ENCODE measurements at regions not wholly inside any gene's neighbourhood (a gene's known extent, or its start where the extent isn't known, plus 50 kb on each side); places are given as distances from the start of the nearest gene placed in this dataset.

- Mint-ChIP-seq H3K4me3 (no peak overlapping the region), H3K27ac (no peak overlapping the region), H3K27me3 (peaks cover 3% of the 10 kb centered on the region), H3K9me3 (peaks cover 6% of the 10 kb centered on the region), H3K36me3 (ENCODE audit: low read depth) (peaks cover 3% of the 10 kb centered on the region), H3K4me1 (no peaks in the 10 kb centered on the region)
- ATAC-seq (no peak), DNase-seq (no peak)
Measured at GRCh38 chr9:134251296-134252069, 74.8 kb upstream of the RXRA start.

- Mint-ChIP-seq H3K27me3 (peaks cover 3% of the 10 kb centered on the region), H3K36me3 (ENCODE audit: low read depth) (peaks cover 3% of the 10 kb centered on the region), H3K4me1 (no peaks in the 10 kb centered on the region), H3K9me3 (peaks cover 6% of the 10 kb centered on the region), H3K4me3 (no peak overlapping the region), H3K27ac (no peak overlapping the region)
- ATAC-seq (no peak), DNase-seq (no peak)
Measured at GRCh38 chr9:134252084-134252830, 74.0 kb upstream of the RXRA start.

GRCh38 chr9:134253606-134254205, 72.5 kb upstream of the RXRA start:
- DNase-seq (no peak), ATAC-seq (no peak)
- Mint-ChIP-seq H3K9me3 (no peaks in the 10 kb centered on the region), H3K36me3 (ENCODE audit: low read depth) (no peaks in the 10 kb centered on the region), H3K27me3 (peaks cover 2% of the 10 kb centered on the region), H3K4me1 (no peaks in the 10 kb centered on the region), H3K4me3 (no peak overlapping the region), H3K27ac (no peak overlapping the region)

- DNase-seq (no peak), ATAC-seq (no peak)
- H3K27me3 Mint-ChIP-seq, result peaks cover 2% of the 10 kb centered on the region
- no peak overlapping the region for H3K27ac Mint-ChIP-seq
- H3K4me1 Mint-ChIP-seq, result no peaks in the 10 kb centered on the region
- H3K36me3 Mint-ChIP-seq (ENCODE audit: low read depth), result no peaks in the 10 kb centered on the region
- no peaks in the 10 kb centered on the region for H3K9me3 Mint-ChIP-seq
- no peak overlapping the region for H3K4me3 Mint-ChIP-seq
Measured at GRCh38 chr9:134258332-134258731, 67.9 kb upstream of the RXRA start.

- no peaks in the 10 kb centered on the region for H3K36me3 Mint-ChIP-seq (ENCODE audit: low read depth)
- ATAC-seq (no peak), DNase-seq (no peak)
- H3K4me3 Mint-ChIP-seq, result no peak overlapping the region
- H3K27me3 Mint-ChIP-seq, result peaks cover 5% of the 10 kb centered on the region
- H3K27ac Mint-ChIP-seq, result no peak overlapping the region
- H3K9me3 Mint-ChIP-seq, result no peaks in the 10 kb centered on the region
- H3K4me1 Mint-ChIP-seq, result no peaks in the 10 kb centered on the region
Measured at GRCh38 chr9:134258828-134259546, 67.3 kb upstream of the RXRA start.

GRCh38 chr9:134259708-134260107, 66.5 kb upstream of the RXRA start:
- no peak for ATAC-seq
- H3K27ac Mint-ChIP-seq, result no peak overlapping the region
- DNase-seq, result no peak

GRCh38 chr9:134260801-134261200, 65.5 kb upstream of the RXRA start:
- Mint-ChIP-seq H3K4me1 (no peaks in the 10 kb centered on the region), H3K27ac (no peak overlapping the region), H3K4me3 (no peak overlapping the region), H3K36me3 (ENCODE audit: low read depth) (no peaks in the 10 kb centered on the region), H3K9me3 (no peaks in the 10 kb centered on the region), H3K27me3 (peaks cover 14% of the 10 kb centered on the region)
- ATAC-seq, result no peak
- DNase-seq, result no peak

More at GRCh38 chr9:134259708-134260107, 66.5 kb upstream of the RXRA start:
- no peak overlapping the region for H3K4me3 Mint-ChIP-seq
- H3K4me1 Mint-ChIP-seq, result no peaks in the 10 kb centered on the region
- H3K36me3 Mint-ChIP-seq (ENCODE audit: low read depth), result no peaks in the 10 kb centered on the region
- peaks cover 8% of the 10 kb centered on the region for H3K27me3 Mint-ChIP-seq
- no peaks in the 10 kb centered on the region for H3K9me3 Mint-ChIP-seq

GRCh38 chr9:134262035-134262434, 64.2 kb upstream of the RXRA start:
- DNase-seq (no peak), ATAC-seq (no peak)
- Mint-ChIP-seq H3K4me1 (no peaks in the 10 kb centered on the region), H3K36me3 (ENCODE audit: low read depth) (no peaks in the 10 kb centered on the region), H3K27ac (no peak overlapping the region), H3K27me3 (peaks cover 22% of the 10 kb centered on the region), H3K4me3 (no peak overlapping the region), H3K9me3 (no peaks in the 10 kb centered on the region)

GRCh38 chr9:134263596-134263995, 62.7 kb upstream of the RXRA start:
- Mint-ChIP-seq H3K4me1 (peaks cover 4% of the 10 kb centered on the region), H3K4me3 (no peak overlapping the region), H3K27me3 (peaks cover 22% of the 10 kb centered on the region), H3K9me3 (no peaks in the 10 kb centered on the region), H3K36me3 (ENCODE audit: low read depth) (no peaks in the 10 kb centered on the region), H3K27ac (no peak overlapping the region)
- ATAC-seq, result no peak
- no peak for DNase-seq

GRCh38 chr9:134264169-134264568, 62.1 kb upstream of the RXRA start:
- no peak overlapping the region for H3K4me3 Mint-ChIP-seq
- ATAC-seq, result no peak

GRCh38 chr9:134265078-134265477, 61.2 kb upstream of the RXRA start:
- Mint-ChIP-seq H3K36me3 (ENCODE audit: low read depth) (no peaks in the 10 kb centered on the region), H3K4me1 (peaks cover 4% of the 10 kb centered on the region), H3K27me3 (peaks cover 22% of the 10 kb centered on the region), H3K27ac (no peak overlapping the region), H3K9me3 (no peaks in the 10 kb centered on the region), H3K4me3 (no peak overlapping the region)
- DNase-seq, result no peak
- ATAC-seq, result no peak

More at GRCh38 chr9:134264169-134264568, 62.1 kb upstream of the RXRA start:
- no peak overlapping the region for H3K27ac Mint-ChIP-seq
- peaks cover 4% of the 10 kb centered on the region for H3K4me1 Mint-ChIP-seq
- no peaks in the 10 kb centered on the region for H3K36me3 Mint-ChIP-seq (ENCODE audit: low read depth)
- no peak for DNase-seq
- no peaks in the 10 kb centered on the region for H3K9me3 Mint-ChIP-seq
- H3K27me3 Mint-ChIP-seq, result peaks cover 22% of the 10 kb centered on the region

GRCh38 chr9:134266418-134266817, 59.8 kb upstream of the RXRA start:
- H3K36me3 Mint-ChIP-seq (ENCODE audit: low read depth), result no peaks in the 10 kb centered on the region
- no peak overlapping the region for H3K27ac Mint-ChIP-seq
- peaks cover 4% of the 10 kb centered on the region for H3K4me1 Mint-ChIP-seq
- no peak for DNase-seq
- no peaks in the 10 kb centered on the region for H3K9me3 Mint-ChIP-seq
- ATAC-seq, result no peak
- no peak overlapping the region for H3K4me3 Mint-ChIP-seq
- H3K27me3 Mint-ChIP-seq, result peaks cover 22% of the 10 kb centered on the region

- H3K9me3 Mint-ChIP-seq, result no peaks in the 10 kb centered on the region
- H3K4me1 Mint-ChIP-seq, result peaks cover 4% of the 10 kb centered on the region
- ATAC-seq, result no peak
- no peak overlapping the region for H3K4me3 Mint-ChIP-seq
- H3K27me3 Mint-ChIP-seq, result peaks cover 22% of the 10 kb centered on the region
- DNase-seq, result no peak
- H3K36me3 Mint-ChIP-seq (ENCODE audit: low read depth), result no peaks in the 10 kb centered on the region
- no peak overlapping the region for H3K27ac Mint-ChIP-seq
Measured at GRCh38 chr9:134267305-134267880, 58.9 kb upstream of the RXRA start.

All from activated naive CD8-positive, alpha-beta T cell treated with anti-CD3 and anti-CD28 coated beads, Interleukin-2, amount 50 U/mL, for 24 hours (primary cell).